Calu3 (cell line): ENCODE measurements at regions not wholly inside any gene's neighbourhood (a gene's known extent, or its start where the extent isn't known, plus 50 kb on each side); places are given as distances from the start of the nearest gene placed in this dataset.

ENCODE experiments used
- BruUV-seq: library from RNA; stranded (reverse); fragments of 400-500 nt; replicated peaks from 2 replicates; lab custom pipeline; 2021; lab: Mats Ljungman, UMichigan
- CTCF ChIA-PET: fragments of 300-600 bp; sonication (Branson Sonifier 250); formaldehyde crosslinking; loops from one replicate; lab custom pipeline; 2022; ENCODE audit warnings: antibody characterized with exemption; lab: Charles Lee
- DNase-seq: peaks from one replicate; pipeline ENCODE4 v3.0.0; 2022
- H3K27ac Mint-ChIP-seq: one replicate; pipeline ENCODE4 v1.8.0; 2022; ENCODE audit warnings: mixed read lengths; ENCODE audit not compliant: unreplicated experiment
- H3K27me3 Mint-ChIP-seq: one replicate; pipeline ENCODE4 v1.8.0; 2022; ENCODE audit warnings: mixed read lengths; ENCODE audit not compliant: unreplicated experiment
- H3K36me3 Mint-ChIP-seq: one replicate; pipeline ENCODE4 v1.8.0; 2022; ENCODE audit warnings: mild to moderate bottlenecking, moderate library complexity, mixed read lengths; ENCODE audit not compliant: insufficient read depth, unreplicated experiment
- H3K4me1 Mint-ChIP-seq: one replicate; pipeline ENCODE4 v1.8.0; 2022; ENCODE audit warnings: mild to moderate bottlenecking, low read depth, mixed read lengths; ENCODE audit not compliant: unreplicated experiment
- H3K4me3 Mint-ChIP-seq: one replicate; pipeline ENCODE4 v1.8.0; 2022; ENCODE audit warnings: mild to moderate bottlenecking, low read depth, moderate library complexity, mixed read lengths; ENCODE audit not compliant: unreplicated experiment
- H3K9me3 Mint-ChIP-seq: one replicate; pipeline ENCODE4 v1.8.0; 2022; ENCODE audit warnings: low read depth, mixed read lengths; ENCODE audit not compliant: unreplicated experiment
- CTCF ChIP-seq: fragments of 200-600 bp; IDR thresholded peaks from one replicate; pipeline ENCODE4 v1.8.0; 2022; ENCODE audit warnings: antibody characterized with exemption; ENCODE audit not compliant: unreplicated experiment
- intact Hi-C: fragments of 100-400 bp; cut with micrococcal nuclease; formaldehyde crosslinking; loops from one replicate; pipeline ENCODE4 v1.10.0; 2022; ENCODE audit not compliant: unreplicated experiment

DNA sequence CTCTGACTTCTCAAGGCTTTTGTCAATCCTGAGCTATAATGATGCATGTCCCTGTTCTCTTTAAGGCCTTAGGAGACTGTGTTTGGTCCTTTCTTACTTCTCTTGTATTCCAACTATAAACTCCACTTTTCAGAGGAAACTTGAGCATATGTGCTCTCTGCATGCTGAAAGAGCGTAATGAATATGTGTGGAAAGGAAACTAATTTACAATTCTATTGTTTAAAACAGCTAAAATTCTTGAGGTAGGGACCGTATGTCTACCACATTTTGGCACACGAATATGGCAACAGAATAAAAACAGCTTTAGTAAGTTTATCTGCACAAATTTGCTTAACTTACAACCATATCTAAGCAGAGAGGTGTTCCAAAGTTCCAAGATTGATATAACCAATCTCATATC, 242.0 kb upstream of the DCBLD2 start:
- Mint-ChIP-seq H3K27me3 (no peaks in the 10 kb centered on the region), H3K9me3 (no peaks in the 10 kb centered on the region), H3K4me3 (no peak overlapping the region), H3K4me1 (no peaks in the 10 kb centered on the region), H3K27ac (no peak overlapping the region), H3K36me3 (no peaks in the 10 kb centered on the region)
- intact Hi-C loops, result no loop called here
- DNase-seq, result no peak
- CTCF ChIA-PET, result no interaction called here
- TF ChIP-seq CTCF, result no peak
- no TSS peak for BruUV-seq

- CTCF ChIA-PET, result no interaction called here
- intact Hi-C loops, result no loop called here
- no peaks in the 10 kb centered on the region for H3K27me3 Mint-ChIP-seq
- H3K27ac Mint-ChIP-seq, result no peak overlapping the region
- TF ChIP-seq CTCF, result no peak
- DNase-seq, result no peak
- H3K36me3 Mint-ChIP-seq, result no peaks in the 10 kb centered on the region
- no TSS peak for BruUV-seq
- H3K4me1 Mint-ChIP-seq, result no peaks in the 10 kb centered on the region
- H3K4me3 Mint-ChIP-seq, result no peak overlapping the region
- H3K9me3 Mint-ChIP-seq, result no peaks in the 10 kb centered on the region
These were observed 233.5 kb upstream of the DCBLD2 start for GRCh38 chr3:99134986-99135385.

- no peak overlapping the region for H3K4me3 Mint-ChIP-seq
- H3K9me3 Mint-ChIP-seq, result no peaks in the 10 kb centered on the region
- H3K27me3 Mint-ChIP-seq, result no peaks in the 10 kb centered on the region
- CTCF ChIA-PET, result no interaction called here
- DNase-seq, result no peak
- BruUV-seq, result no TSS peak
- intact Hi-C loops, result no loop called here
- no peak overlapping the region for H3K27ac Mint-ChIP-seq
- TF ChIP-seq CTCF, result no peak
- H3K4me1 Mint-ChIP-seq, result peaks cover 17% of the 10 kb centered on the region
- H3K36me3 Mint-ChIP-seq, result no peaks in the 10 kb centered on the region
These were observed 230.4 kb upstream of the DCBLD2 start for GRCh38 chr3:99131876-99132275.

- H3K4me3 Mint-ChIP-seq, result no peak overlapping the region
- intact Hi-C loops, result no loop called here
- H3K27me3 Mint-ChIP-seq, result no peaks in the 10 kb centered on the region
- H3K9me3 Mint-ChIP-seq, result no peaks in the 10 kb centered on the region
- peaks cover 17% of the 10 kb centered on the region for H3K4me1 Mint-ChIP-seq
- CTCF ChIA-PET, result no interaction called here
- no peaks in the 10 kb centered on the region for H3K36me3 Mint-ChIP-seq
- TF ChIP-seq CTCF, result no peak
- no TSS peak for BruUV-seq
- peak overlapping the region; percentile 11 for H3K27ac Mint-ChIP-seq
- peak; percentile 6 for DNase-seq
These were observed 227.4 kb upstream of the DCBLD2 start for GRCh38 chr3:99128725-99129505.
